LHCN-M2 (cell line): ENCODE measurements at regions not wholly inside any gene's neighbourhood (a gene's known extent, or its start where the extent isn't known, plus 50 kb on each side); places are given as distances from the start of the nearest gene placed in this dataset.

ENCODE experiments used
- DNase-seq: peaks from one replicate; pipeline ENCODE4 v3.0.0-alpha.2; 2012; ENCODE audit warnings: low read depth

DNA sequence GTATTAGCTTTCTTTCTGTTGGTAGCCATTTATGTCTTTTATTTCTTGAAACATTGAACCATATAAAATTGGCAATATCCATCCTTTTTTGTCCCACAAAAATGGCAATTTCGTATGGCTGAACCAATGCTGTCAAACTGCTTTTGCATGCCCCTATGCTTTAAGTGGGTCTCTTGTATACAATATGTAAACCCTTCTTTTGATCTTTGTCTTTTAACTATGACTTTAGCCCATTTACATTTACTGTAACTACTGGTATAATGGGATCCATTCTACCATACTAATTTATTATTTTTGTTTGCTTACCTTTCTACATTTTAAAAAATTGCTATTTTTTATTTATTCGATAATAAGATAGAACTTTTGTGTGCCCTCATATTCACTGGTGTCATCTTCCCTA is 93.4 kb downstream of the TENT4A start:
- DNase-seq, result no peak

DNA sequence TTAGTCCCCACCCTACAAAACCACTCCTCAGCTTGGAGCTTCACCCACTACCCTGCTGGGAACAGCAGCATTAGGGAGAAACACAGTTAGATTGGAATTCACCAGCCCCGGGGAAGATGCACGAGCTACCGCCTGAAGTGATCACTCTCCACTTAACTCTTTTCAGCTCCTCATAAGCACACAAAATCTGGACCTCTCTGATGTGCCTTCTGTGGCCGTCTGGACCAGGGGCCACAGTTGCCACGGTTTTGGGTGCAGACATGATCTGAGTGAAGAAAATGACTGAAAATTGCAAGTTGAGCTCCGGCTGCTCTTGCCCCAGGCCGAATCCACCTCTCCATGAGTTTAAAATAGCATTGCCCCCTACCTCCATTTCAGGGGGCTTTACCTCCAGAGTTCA is 95.2 kb downstream of the TENT4A start:
- no peak for DNase-seq

DNA sequence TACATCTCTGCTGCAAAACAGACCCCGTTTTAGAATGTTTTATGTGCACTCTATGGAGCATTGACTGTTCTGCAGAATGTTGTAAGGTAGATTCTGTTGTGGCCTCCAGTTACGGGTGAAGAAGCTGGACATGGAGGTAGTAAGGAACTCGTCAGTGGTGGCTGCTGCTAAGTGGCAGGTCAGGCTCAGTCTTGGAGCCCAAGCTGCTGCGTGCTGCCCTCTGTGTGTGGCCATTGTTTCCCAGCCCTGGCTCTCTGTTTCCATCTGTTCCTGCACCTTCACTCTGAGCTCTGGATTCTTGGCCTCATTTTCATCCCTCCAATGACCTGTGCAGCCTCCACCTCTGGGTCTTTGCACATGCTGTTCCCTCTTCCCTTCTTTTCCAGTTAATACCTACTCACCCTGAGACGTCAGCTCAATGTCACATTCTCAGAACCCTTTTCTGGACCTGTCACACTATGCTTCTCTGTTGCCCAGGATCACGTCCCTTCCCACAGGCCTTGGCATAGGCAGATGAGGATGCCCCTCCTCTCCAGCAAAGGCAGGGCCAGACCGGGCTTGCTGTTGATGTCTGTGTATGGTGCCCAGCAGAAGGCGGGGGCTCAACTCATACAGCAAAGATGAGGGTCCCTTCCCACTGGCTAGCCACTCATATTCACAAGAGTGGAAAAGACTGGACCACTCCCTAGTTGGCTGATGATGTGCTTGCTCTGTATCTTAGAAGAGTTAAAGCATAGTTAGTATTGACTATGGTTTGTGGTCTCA is 97.6 kb downstream of the TENT4A start:
- no peak for DNase-seq

DNA sequence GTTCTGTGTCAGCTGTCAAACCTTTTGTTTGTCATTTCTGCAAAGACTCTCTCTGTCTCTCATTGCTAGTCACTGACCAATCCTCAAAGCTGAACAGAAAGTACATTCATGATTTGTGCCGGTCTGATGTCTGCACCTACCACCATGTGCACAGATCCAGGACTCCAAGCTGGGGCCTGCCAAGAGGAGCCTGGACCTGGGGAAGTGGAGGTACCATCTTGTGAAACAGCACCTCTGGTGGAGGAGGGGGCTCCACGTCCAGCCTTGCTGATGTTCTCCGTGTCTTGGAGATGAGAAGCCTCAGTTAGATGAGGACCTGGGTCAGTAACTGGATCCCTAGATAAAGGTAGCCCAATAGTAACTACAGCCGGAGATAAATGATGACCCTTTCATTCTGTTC is 98.9 kb downstream of the TENT4A start:
- no peak for DNase-seq

DNA sequence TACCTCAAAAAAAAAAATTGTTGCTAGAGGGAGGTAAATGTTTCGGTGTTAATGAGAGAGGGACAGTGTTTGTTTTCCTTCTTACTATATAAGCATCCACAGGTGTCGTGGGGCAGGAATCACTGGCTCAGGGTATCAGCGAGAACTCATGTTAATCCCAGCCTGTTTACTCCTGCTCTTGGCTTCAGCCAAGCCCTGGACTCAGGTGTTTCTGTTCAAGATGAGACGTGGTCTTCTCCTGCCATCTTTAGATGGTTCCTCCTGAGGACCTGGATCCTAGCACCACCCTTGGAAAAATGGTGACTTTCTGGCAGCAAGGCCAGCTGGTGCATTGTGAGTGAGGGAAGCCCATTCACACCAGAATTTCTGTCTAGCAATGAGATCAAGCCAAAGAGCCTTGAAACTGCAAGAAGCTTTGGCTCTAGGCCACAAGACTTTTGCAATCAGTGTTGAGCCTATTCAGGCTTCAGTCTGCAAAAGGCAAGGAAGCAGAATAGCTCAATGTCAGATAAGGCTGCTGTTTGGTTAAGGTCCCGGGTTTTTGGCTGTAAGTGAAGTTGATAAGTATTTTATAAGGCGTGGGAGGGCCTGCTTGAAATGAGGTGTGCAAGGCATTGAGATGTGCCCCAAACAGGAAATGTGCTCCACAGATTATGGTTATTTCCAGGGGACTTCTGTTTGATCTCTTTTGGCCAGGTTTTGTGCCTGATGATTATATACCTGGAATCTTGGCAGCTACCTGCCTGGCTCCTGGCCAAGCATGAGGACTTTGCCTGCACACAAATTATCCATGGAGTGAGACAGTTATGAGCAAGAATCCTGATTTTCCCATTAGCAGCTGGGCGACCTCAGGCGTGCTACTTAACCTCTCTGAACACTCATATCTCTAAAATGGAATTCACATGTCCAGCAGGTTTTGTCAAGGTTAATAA is 99.8 kb downstream of the TENT4A start:
- DNase-seq, result no peak

DNA sequence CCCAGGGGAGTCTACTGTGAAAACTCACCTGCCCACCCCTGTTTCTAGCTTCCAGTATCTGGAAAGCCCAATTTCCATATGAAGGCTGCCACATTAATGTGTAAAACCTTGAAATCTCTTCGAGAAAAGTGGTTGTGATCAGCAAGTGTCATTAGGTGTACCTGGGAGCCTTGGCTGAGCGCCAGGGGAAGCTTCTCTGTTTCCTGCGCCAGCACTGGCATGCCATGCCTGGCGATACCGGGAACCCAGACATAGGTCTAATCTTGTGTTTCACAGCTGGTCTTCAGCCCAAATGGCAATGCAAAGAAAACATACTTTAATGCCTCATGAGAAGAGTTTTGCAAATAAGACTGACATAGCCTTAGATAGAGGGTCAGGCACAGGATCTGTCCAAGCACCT is 101.6 kb downstream of the TENT4A start:
- no peak for DNase-seq

DNA sequence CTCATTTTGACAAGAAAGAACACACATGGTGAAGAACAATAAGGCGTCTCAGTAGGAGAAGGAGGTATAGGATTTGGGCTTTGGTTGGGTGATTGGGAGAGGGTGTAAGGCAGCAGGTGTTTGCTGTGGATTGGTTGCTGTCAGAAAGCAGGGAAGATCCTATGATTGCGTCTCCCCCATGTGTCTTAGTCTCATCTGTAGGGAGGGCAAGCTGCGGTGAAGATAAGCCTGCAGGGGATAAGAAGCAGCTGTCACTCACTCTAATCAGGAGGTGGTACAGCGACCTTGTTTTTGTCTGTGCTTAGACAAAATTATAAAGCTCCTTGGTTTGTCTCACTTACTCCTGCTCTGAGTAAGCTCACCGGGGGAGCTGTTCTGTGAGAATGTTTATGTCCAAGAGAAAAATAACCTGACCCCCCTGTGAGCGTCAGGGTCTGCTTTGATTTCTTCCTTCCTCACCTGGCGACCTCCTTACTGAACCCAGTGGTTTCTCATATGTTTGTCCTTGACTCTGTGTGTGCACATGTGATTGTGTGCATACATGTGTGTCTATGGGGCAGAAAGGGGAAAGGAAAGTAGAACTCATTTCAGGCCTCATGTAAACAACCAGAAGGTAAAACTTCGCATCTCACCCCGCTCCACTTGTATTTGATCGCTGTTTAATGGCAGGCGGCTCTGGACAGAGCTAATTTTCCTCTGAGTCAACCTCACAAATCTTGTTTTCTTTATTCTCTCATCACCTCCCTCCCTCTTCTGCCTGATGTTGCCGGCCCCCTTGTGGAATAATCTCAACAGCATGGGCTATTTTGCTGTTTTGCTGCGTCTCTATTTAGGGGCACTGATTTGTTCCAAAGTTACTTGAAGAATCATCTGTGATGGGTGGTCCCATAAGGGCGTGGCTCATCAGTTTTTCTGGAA is 105.6 kb downstream of the TENT4A start:
- DNase-seq, result no peak

DNA sequence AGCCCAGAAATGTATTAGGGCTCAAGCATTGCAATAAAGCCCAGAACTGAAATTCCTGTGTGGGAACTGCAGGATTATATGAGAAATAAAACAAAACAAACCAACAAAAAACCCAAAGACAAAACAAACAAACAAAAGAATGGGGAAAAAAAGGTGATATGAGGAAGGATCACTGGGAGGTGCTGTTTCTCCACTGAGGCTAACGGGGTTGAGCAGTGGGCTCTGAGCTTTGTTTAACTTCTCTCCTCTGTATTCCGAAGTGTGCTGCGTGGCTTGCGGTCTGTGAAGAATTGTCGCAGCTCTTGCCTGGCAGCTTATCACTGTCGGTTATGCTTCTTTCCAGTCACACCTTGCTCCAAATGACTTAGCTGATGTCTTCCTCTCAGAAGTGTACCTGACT is 106.3 kb downstream of the TENT4A start:
- DNase-seq, result no peak

DNA sequence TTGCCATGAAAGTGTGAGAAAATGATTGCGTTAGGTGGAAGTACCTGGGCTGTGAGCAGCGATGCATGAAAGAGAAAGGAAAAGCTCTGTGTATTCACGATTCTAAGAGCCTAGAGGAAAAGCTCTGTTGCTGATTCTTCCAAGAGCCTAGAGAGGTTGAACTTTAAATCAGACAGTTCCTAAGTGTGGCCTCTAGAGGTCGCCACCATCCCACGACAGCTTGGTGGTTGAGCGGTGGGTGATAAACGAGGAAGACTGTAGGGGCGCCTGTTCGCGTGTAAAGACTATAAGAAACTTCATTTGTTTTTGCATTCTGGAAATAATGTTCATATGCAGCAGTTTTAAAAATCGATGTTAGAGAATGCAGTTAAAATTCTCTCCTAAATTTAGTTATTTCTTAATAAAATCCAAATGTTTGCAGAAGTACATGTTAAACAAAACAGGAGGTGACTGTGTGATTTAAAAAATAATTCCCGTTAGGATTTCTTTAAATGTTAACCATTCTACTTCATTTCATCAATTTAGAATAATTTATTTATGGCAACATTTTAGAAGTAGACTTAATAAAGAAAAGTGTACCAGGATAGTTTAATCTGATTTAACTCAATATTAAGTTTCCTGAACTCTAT is 107.7 kb downstream of the TENT4A start:
- peak; percentile 24 for DNase-seq

DNA sequence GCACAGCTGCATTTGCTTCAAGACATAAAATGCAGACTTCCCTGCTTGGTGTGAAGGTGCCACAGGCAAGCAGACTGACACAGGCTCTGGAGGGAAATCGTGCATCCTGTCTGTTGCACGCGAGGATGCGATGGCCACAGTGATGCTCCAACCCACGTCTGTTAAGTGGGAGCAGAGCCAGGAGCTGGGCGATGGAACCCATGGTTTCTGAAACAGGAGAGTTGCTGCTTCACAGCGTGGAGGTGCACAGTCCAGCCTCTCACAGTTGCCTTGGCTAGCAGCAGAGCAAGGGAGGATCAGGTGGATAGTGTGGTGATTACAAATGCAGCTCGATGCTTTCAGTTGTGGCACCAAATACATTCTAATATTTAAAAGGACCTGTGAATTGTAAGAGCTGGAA is 108.8 kb downstream of the TENT4A start:
- DNase-seq, result no peak

DNA sequence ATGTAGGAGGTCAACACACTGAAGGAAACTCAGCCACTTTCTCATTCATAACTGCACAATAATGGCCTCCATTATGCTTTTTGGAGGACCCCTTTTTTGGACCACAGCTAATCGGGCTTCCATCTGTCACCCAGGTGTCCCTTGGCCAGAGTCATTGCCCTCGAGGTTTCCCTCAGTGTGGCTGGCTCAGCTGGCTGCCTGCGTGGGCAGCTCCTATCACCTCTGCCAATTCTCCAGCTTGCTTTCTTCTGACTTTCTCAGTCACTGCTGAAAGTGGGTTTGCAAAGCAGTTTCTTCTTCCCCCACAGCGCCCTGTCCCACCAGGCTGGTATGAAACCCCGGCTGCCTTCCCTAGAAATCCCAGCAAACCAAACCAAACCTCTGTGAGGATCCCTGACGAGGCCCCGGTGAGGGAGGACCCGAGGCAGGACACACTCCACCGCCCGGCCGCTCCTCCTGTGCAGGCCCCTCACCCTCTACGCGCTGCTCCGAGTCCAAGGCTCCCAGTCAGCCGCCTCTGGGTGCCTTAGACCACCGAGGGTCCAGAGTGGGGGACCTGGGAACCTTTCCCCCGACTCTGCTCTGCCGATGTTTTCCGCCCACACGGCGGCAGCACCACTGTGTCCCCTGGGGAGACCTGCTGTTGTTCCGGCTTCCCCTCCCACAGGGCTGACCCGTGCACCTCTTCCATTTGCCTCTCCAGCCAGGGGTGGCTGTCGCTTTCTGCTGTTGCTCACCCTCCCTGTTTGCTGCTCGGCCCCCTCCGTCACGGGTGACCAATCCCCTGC is 109.5 kb downstream of the TENT4A start:
- no peak for DNase-seq

DNA sequence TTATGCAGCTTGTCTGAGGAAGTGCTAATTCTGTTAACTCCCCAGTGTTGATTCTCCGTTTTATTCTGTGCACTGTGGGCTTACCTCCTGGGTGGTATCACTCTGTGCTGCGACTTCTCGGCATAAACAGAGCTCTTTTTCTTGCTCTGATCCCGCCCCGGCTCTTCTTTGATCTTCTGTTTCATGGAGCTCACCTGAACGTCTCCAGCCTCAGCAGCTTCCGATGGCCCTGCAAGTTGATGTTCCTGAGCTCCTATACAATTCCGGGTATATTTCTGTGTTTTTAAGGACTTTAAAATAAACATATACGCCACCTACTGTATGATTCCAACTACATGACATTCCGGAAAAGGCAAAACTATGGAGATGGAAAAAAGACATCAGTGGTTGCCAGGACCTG is 110.8 kb downstream of the TENT4A start:
- no peak for DNase-seq

DNA sequence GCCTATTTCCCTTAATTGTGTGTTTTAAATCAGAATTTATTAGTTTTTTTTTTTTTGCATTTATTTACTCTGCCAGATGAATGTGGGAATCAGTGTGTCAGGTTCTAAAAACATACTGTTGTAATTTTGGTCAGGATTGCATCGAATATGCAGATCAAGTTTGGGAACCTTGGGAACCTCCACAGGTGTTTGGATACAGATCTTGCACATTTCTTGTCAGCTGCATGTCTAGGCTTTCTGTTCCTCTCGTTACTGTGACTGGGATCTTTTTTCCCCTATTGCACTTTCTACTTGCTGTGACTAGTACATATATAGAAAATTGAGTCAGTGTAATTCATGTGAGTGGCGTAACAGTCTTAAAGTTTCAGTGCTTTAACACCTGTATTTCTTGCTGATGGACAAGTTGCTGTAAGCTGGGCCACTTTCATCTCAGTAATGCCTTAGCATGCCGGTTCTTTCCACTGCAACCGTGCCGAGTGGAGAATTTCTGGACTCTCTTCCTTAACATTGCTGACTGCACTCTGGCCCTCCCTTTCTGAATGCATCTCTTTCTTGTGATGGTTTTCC is 112.5 kb downstream of the TENT4A start:
- no peak for DNase-seq

DNA sequence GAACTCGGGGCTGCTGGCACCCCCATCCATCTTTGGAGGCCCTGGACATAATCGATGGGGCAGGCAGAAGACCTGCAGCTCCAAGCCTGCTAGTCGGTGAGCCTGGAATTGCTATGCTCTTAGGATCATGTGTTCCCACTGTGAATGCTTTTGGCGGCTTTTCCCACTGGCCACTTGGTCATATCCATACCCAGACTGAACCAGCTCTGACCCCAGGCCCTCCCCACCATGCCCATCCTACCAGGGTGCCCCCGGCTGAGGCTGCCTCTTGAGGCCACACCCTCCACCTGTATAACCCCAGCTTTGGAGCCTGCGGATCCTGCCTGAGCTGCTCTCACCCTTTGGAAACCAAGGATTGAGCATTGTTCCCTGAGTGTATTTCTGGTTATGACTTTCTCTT is 113.5 kb downstream of the TENT4A start:
- no peak for DNase-seq

DNA sequence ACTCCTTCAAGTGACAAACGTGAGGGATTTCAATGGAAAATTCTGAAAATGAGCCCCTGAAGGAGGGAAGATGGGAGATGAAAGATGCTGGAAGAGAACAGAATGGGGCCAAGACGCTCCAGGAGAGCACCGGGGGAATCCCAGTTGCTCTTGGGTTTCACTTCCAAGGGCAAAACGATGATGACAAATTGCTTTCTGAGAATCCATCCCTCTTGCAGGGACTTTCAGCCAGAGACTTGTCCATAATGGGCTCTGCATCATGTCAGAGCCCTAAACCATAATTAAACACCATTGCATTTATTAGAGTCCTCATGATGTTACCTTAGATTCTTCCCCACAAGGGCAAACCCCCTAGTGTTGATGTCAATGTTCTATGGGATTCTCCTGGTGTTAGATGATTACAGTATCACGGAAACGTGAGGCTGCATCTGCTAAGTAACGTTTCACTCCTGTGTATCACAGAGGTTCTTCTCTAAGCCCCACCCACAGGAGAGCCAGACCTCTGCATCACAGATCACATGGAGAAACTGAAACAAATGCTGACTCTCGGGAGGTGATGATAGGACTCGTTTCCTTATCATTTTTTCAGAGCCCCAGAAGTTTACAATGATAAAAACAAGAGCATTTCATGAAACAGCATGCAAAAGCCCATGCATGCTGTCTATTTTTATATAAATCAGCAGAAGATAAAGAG is 114.4 kb downstream of the TENT4A start:
- no peak for DNase-seq

DNA sequence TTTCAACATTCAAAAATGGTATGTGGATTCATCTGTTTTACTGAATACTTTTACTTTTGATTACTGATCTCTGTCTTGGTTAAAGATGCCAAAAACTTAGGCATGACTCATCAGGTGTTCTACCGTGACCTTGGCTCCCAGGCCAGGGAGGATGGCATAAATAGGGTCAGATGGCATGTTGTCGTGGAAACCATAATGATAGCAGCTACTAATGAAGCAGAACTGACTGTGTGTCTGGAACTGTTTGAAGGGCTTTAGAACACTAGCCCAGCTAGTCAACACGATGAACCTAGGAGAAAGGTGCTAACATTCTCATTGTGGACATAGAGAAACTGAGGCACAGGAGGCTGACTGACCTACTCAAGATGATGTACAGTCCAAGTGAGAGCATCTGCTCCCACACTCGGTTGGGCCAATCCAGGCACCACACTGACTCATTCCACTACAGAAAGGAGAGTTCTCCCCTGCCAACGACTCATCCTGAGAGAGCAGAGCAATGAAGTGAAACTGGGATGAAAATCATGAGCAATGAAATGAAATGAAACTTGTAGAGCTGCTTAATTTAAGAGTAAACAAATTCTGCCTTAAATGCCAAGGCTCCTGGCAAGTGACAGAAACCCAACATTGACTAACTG is 116.0 kb downstream of the TENT4A start:
- peak; percentile 10 for DNase-seq

DNA sequence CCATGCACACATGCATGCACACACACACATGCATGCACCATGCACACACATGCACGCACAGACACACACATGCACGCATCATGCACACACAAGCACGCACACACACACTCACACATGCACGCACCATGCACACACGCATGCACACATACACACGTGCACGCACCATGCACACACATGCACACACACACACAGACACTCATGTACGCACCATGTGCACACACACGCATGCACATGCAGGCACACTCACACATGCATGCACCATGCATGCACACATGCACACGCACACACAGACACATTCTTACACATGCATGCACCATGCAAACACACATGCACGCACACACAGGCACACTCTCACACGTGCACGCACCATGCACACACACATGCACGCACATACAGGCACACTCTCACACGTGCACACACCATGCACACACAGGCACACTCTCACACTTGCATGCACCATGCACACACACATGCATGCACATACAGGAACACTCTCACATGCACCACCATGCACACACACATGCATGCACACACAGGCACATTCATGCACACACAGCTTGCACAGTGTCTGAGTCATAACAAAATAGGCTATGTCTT is 117.5 kb downstream of the TENT4A start:
- no peak for DNase-seq
